ENCODE measurements at regions not wholly inside any gene's neighbourhood (a gene's known extent, or its start where the extent isn't known, plus 50 kb on each side); places are given as distances from the start of the nearest gene placed in this dataset.

DNA sequence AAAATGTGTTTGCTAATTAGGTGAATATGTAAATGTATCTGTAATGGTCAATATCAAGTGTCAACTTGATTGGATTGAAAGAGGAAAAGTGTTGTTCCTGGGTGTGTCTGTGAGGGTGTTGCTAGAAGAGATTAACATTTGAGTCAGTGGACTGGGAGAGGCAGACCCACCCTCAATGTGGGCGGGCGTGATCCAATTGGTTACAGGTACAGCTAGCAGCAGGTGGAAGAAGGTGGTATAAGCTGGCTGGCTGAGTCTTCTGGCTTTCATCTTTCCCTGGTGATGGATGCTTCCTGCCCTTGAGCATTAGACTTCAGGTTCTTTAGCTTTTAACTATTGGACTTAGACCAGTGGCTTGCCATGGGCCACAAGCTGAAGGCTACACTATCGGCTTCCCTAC is 779.0 kb upstream of the CTNND2 start:
- no peak for TF ChIP-seq ARNTL (CRISPR knock-in tag; IDR thresholded peaks at IDR 0.05; ENCODE audit: borderline replicate concordance, low read depth)
- TF ChIP-seq ZNF70 (CRISPR knock-in tag; IDR thresholded peaks at IDR 0.05) = no peak
- TF ChIP-seq TCF4 (CRISPR knock-in tag; IDR thresholded peaks at IDR 0.05; ENCODE audit: borderline replicate concordance) = no peak
- TF ChIP-seq ZNF8 (CRISPR knock-in tag; IDR thresholded peaks at IDR 0.05) = no peak
- TF ChIP-seq ESRRG (CRISPR knock-in tag; IDR thresholded peaks at IDR 0.05) = no peak
- no peak for TF ChIP-seq GLIS3 (CRISPR knock-in tag; IDR thresholded peaks at IDR 0.05)
- no peak for TF ChIP-seq ISL1 (CRISPR knock-in tag; IDR thresholded peaks at IDR 0.05)
- TF ChIP-seq, protein P1, sequence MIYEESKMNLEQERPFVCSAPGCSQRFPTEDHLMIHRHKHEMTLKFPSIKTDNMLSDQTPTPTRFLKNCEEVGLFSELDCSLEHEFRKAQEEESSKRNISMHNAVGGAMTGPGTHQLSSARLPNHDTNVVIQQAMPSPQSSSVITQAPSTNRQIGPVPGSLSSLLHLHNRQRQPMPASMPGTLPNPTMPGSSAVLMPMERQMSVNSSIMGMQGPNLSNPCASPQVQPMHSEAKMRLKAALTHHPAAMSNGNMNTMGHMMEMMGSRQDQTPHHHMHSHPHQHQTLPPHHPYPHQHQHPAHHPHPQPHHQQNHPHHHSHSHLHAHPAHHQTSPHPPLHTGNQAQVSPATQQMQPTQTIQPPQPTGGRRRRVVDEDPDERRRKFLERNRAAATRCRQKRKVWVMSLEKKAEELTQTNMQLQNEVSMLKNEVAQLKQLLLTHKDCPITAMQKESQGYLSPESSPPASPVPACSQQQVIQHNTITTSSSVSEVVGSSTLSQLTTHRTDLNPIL (CRISPR knock-in tag; IDR thresholded peaks at IDR 0.05; ENCODE audit: low read depth) = no peak
- TF ChIP-seq, protein P2, sequence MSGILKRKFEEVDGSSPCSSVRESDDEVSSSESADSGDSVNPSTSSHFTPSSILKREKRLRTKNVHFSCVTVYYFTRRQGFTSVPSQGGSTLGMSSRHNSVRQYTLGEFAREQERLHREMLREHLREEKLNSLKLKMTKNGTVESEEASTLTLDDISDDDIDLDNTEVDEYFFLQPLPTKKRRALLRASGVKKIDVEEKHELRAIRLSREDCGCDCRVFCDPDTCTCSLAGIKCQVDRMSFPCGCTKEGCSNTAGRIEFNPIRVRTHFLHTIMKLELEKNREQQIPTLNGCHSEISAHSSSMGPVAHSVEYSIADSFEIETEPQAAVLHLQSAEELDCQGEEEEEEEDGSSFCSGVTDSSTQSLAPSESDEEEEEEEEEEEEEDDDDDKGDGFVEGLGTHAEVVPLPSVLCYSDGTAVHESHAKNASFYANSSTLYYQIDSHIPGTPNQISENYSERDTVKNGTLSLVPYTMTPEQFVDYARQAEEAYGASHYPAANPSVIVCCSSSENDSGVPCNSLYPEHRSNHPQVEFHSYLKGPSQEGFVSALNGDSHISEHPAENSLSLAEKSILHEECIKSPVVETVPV (CRISPR knock-in tag; IDR thresholded peaks at IDR 0.05) = no peak
- TF ChIP-seq, protein P3, sequence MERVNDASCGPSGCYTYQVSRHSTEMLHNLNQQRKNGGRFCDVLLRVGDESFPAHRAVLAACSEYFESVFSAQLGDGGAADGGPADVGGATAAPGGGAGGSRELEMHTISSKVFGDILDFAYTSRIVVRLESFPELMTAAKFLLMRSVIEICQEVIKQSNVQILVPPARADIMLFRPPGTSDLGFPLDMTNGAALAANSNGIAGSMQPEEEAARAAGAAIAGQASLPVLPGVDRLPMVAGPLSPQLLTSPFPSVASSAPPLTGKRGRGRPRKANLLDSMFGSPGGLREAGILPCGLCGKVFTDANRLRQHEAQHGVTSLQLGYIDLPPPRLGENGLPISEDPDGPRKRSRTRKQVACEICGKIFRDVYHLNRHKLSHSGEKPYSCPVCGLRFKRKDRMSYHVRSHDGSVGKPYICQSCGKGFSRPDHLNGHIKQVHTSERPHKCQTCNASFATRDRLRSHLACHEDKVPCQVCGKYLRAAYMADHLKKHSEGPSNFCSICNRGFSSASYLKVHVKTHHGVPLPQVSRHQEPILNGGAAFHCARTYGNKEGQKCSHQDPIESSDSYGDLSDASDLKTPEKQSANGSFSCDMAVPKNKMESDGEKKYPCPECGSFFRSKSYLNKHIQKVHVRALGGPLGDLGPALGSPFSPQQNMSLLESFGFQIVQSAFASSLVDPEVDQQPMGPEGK (CRISPR knock-in tag; IDR thresholded peaks at IDR 0.05; ENCODE audit: borderline replicate concordance) = no peak
- TF ChIP-seq ZFP3 (CRISPR knock-in tag; IDR thresholded peaks at IDR 0.05) = no peak
- TF ChIP-seq ZFP30 (CRISPR knock-in tag; IDR thresholded peaks at IDR 0.05) = no peak
- TF ChIP-seq OSR1 (CRISPR knock-in tag; IDR thresholded peaks at IDR 0.05) = no peak
- no peak for TF ChIP-seq BACH2 (CRISPR knock-in tag; IDR thresholded peaks at IDR 0.05; ENCODE audit: borderline replicate concordance)
- TF ChIP-seq RARB (CRISPR knock-in tag; IDR thresholded peaks at IDR 0.05) = no peak
- no peak for ATAC-seq

DNA sequence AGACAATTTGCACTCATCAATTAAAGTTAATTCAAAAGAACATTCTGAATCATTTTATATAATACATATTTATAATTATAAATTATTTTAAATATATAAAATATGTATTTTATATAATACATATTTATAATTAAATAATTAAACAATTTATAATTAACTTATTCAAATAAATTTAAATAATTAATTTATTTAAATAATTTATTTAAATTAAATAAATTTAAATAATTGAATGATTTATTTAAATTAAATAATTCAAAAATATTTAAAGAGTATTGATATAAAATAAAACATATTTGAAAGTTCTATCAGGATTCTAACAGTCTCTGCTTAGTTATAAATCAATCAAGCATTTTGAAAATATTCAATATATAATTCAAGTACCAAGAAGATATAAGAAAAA is 775.5 kb upstream of the CTNND2 start:
- TF ChIP-seq PPARA (CRISPR knock-in tag; IDR thresholded peaks at IDR 0.05; ENCODE audit: borderline replicate concordance) (no peak), TCF4 (CRISPR knock-in tag; IDR thresholded peaks at IDR 0.05; ENCODE audit: borderline replicate concordance) (no peak), ISL1 (CRISPR knock-in tag; IDR thresholded peaks at IDR 0.05) (no peak), ZFP30 (CRISPR knock-in tag; IDR thresholded peaks at IDR 0.05) (no peak), ZC3H10 (CRISPR knock-in tag; IDR thresholded peaks at IDR 0.05) (no peak), GLIS3 (CRISPR knock-in tag; IDR thresholded peaks at IDR 0.05) (no peak), BACH2 (CRISPR knock-in tag; IDR thresholded peaks at IDR 0.05; ENCODE audit: borderline replicate concordance) (no peak), OSR1 (CRISPR knock-in tag; IDR thresholded peaks at IDR 0.05) (no peak), ZFP3 (CRISPR knock-in tag; IDR thresholded peaks at IDR 0.05) (no peak), ZNF8 (CRISPR knock-in tag; IDR thresholded peaks at IDR 0.05) (no peak), ARNTL (CRISPR knock-in tag; IDR thresholded peaks at IDR 0.05; ENCODE audit: borderline replicate concordance, low read depth) (no peak), RARB (CRISPR knock-in tag; IDR thresholded peaks at IDR 0.05) (no peak), ZNF70 (CRISPR knock-in tag; IDR thresholded peaks at IDR 0.05) (no peak), SNAI2 (CRISPR knock-in tag; IDR thresholded peaks at IDR 0.05) (no peak), ESRRG (CRISPR knock-in tag; IDR thresholded peaks at IDR 0.05) (no peak)
- TF ChIP-seq, protein P4, sequence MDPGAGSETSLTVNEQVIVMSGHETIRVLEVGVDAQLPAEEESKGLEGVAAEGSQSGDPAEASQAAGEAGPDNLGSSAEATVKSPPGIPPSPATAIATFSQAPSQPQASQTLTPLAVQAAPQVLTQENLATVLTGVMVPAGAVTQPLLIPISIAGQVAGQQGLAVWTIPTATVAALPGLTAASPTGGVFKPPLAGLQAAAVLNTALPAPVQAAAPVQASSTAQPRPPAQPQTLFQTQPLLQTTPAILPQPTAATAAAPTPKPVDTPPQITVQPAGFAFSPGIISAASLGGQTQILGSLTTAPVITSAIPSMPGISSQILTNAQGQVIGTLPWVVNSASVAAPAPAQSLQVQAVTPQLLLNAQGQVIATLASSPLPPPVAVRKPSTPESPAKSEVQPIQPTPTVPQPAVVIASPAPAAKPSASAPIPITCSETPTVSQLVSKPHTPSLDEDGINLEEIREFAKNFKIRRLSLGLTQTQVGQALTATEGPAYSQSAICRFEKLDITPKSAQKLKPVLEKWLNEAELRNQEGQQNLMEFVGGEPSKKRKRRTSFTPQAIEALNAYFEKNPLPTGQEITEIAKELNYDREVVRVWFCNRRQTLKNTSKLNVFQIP (CRISPR knock-in tag; IDR thresholded peaks at IDR 0.05; ENCODE audit: borderline replicate concordance, low read depth) = no peak
- TF ChIP-seq, protein P1 (CRISPR knock-in tag; IDR thresholded peaks at IDR 0.05; ENCODE audit: low read depth) = no peak
- TF ChIP-seq, protein P3 (CRISPR knock-in tag; IDR thresholded peaks at IDR 0.05; ENCODE audit: borderline replicate concordance) = no peak
- TF ChIP-seq, protein P5, sequence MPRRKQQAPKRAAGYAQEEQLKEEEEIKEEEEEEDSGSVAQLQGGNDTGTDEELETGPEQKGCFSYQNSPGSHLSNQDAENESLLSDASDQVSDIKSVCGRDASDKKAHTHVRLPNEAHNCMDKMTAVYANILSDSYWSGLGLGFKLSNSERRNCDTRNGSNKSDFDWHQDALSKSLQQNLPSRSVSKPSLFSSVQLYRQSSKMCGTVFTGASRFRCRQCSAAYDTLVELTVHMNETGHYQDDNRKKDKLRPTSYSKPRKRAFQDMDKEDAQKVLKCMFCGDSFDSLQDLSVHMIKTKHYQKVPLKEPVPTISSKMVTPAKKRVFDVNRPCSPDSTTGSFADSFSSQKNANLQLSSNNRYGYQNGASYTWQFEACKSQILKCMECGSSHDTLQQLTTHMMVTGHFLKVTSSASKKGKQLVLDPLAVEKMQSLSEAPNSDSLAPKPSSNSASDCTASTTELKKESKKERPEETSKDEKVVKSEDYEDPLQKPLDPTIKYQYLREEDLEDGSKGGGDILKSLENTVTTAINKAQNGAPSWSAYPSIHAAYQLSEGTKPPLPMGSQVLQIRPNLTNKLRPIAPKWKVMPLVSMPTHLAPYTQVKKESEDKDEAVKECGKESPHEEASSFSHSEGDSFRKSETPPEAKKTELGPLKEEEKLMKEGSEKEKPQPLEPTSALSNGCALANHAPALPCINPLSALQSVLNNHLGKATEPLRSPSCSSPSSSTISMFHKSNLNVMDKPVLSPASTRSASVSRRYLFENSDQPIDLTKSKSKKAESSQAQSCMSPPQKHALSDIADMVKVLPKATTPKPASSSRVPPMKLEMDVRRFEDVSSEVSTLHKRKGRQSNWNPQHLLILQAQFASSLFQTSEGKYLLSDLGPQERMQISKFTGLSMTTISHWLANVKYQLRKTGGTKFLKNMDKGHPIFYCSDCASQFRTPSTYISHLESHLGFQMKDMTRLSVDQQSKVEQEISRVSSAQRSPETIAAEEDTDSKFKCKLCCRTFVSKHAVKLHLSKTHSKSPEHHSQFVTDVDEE (CRISPR knock-in tag; IDR thresholded peaks at IDR 0.05) = no peak
- no peak for ATAC-seq

All from SK-N-SH treated with all-trans-retinoic acid at 6 μM for 48 hours (cell line).